Duodenal mucosa (tissue), 2 donors: ENCODE measurements at regions not wholly inside any gene's neighbourhood (a gene's known extent, or its start where the extent isn't known, plus 50 kb on each side); places are given as distances from the start of the nearest gene placed in this dataset.

Experiments
- H3K27ac ChIP-seq: one replicate; pipeline ENCODE4 v1.7.0; 2013; ENCODE audit warnings: low read depth, low read length
- H3K27me3 ChIP-seq, 2 donors: one replicate each; pipeline ENCODE4 v1.7.0; 2013; ENCODE audit warnings: low read length in 2 of 2, control low read depth in 1 of 2; ENCODE audit not compliant: insufficient read depth in 2 of 2, control insufficient read depth in 1 of 2
- H3K36me3 ChIP-seq, 2 donors: one replicate each; pipeline ENCODE4 v1.7.0; 2013; ENCODE audit warnings: low read length in 2 of 2, control low read depth in 1 of 2; ENCODE audit not compliant: insufficient read depth in 2 of 2, control insufficient read depth in 1 of 2
- H3K4me1 ChIP-seq, 2 donors: one replicate each; pipeline ENCODE4 v1.7.0; 2013; ENCODE audit warnings: low read length in 2 of 2, control low read depth in 1 of 2; ENCODE audit not compliant: insufficient read depth in 2 of 2, control insufficient read depth in 1 of 2
- H3K4me3 ChIP-seq, 2 donors: one replicate each; pipeline ENCODE4 v1.7.0; 2013; ENCODE audit warnings: low read length in 2 of 2, low read depth in 1 of 2
- H3K9ac ChIP-seq, 2 donors: one replicate each; pipeline ENCODE4 v1.7.0; 2013; ENCODE audit warnings: low read length in 2 of 2, low read depth in 1 of 2
- H3K9me3 ChIP-seq, 2 donors: one replicate each; pipeline ENCODE4 v1.7.0; 2013; ENCODE audit warnings: low read length in 2 of 2, control low read depth in 1 of 2; ENCODE audit not compliant: control insufficient read depth in 1 of 2

GRCh38 chr17:45677770-45678169 lies 106.3 kb upstream of the CRHR1 start:
- Histone ChIP-seq H3K9ac (no peak overlapping the region), H3K36me3 (no peaks in the 10 kb centered on the region), H3K27ac (no peak overlapping the region), H3K4me3 (no peak overlapping the region), H3K9me3 (peaks cover 0 to 4% of the 10 kb centered on the region in 2 donors), H3K4me1 (no peaks in the 10 kb centered on the region), H3K27me3 (peaks cover 0 to 3% of the 10 kb centered on the region in 2 donors)

GRCh38 chr17:45679426-45679825 lies 104.7 kb upstream of the CRHR1 start:
- Histone ChIP-seq H3K4me1 (no peaks in the 10 kb centered on the region), H3K27me3 (peaks cover 0 to 3% of the 10 kb centered on the region in 2 donors), H3K9me3 (peaks cover 0 to 4% of the 10 kb centered on the region in 2 donors), H3K4me3 (no peak overlapping the region), H3K36me3 (no peaks in the 10 kb centered on the region), H3K9ac (no peak overlapping the region), H3K27ac (no peak overlapping the region)

GRCh38 chr17:45680360-45680759 lies 103.8 kb upstream of the CRHR1 start:
- H3K36me3 ChIP-seq: no peaks in the 10 kb centered on the region
- peaks cover 0 to 3% of the 10 kb centered on the region in 2 donors for H3K27me3 ChIP-seq
- no peak overlapping the region for H3K9ac ChIP-seq
- peaks cover 0 to 4% of the 10 kb centered on the region in 2 donors for H3K9me3 ChIP-seq
- H3K4me1 ChIP-seq: no peaks in the 10 kb centered on the region
- H3K27ac ChIP-seq: no peak overlapping the region
- H3K4me3 ChIP-seq: no peak overlapping the region

- H3K9me3 ChIP-seq: no peaks in the 10 kb centered on the region
- no peak overlapping the region for H3K9ac ChIP-seq
- H3K36me3 ChIP-seq: no peaks in the 10 kb centered on the region
- no peaks in the 10 kb centered on the region for H3K4me1 ChIP-seq
- peaks cover 0 to 3% of the 10 kb centered on the region in 2 donors for H3K27me3 ChIP-seq
- H3K4me3 ChIP-seq: no peak overlapping the region
- H3K27ac ChIP-seq: no peak overlapping the region
These were observed 102.4 kb upstream of the CRHR1 start for GRCh38 chr17:45681706-45682105.

GRCh38 chr17:45686250-45686649 lies 97.9 kb upstream of the CRHR1 start:
- Histone ChIP-seq H3K27ac (no peak overlapping the region), H3K4me1 (no peaks in the 10 kb centered on the region), H3K27me3 (peaks cover 3 to 10% of the 10 kb centered on the region in 2 donors), H3K9ac (no peak overlapping the region), H3K36me3 (no peaks in the 10 kb centered on the region), H3K9me3 (no peaks in the 10 kb centered on the region), H3K4me3 (no peak overlapping the region)

GRCh38 chr17:45687594-45687993 lies 96.5 kb upstream of the CRHR1 start:
- H3K4me3 ChIP-seq: no peak overlapping the region
- peaks cover 5 to 11% of the 10 kb centered on the region in 2 donors for H3K27me3 ChIP-seq
- no peak overlapping the region for H3K9ac ChIP-seq
- H3K36me3 ChIP-seq: no peaks in the 10 kb centered on the region
- H3K4me1 ChIP-seq: no peaks in the 10 kb centered on the region
- no peak overlapping the region for H3K27ac ChIP-seq
- H3K9me3 ChIP-seq: no peaks in the 10 kb centered on the region

GRCh38 chr17:45688353-45688752 lies 95.8 kb upstream of the CRHR1 start:
- Histone ChIP-seq H3K36me3 (no peaks in the 10 kb centered on the region), H3K27me3 (peaks cover 7 to 11% of the 10 kb centered on the region in 2 donors), H3K27ac (no peak overlapping the region), H3K4me3 (no peak overlapping the region), H3K4me1 (no peaks in the 10 kb centered on the region), H3K9ac (no peak overlapping the region), H3K9me3 (no peaks in the 10 kb centered on the region)

- Histone ChIP-seq H3K9ac (no peak overlapping the region), H3K4me1 (no peaks in the 10 kb centered on the region), H3K27me3 (peaks cover 7 to 11% of the 10 kb centered on the region in 2 donors), H3K27ac (no peak overlapping the region), H3K9me3 (no peaks in the 10 kb centered on the region), H3K36me3 (no peaks in the 10 kb centered on the region), H3K4me3 (no peak overlapping the region)
These were observed 95.3 kb upstream of the CRHR1 start for GRCh38 chr17:45688820-45689219.

GRCh38 chr17:45689451-45689850 lies 94.7 kb upstream of the CRHR1 start:
- Histone ChIP-seq H3K4me3 (no peak overlapping the region), H3K27ac (no peak overlapping the region), H3K36me3 (no peaks in the 10 kb centered on the region), H3K27me3 (peaks cover 7 to 11% of the 10 kb centered on the region in 2 donors), H3K9me3 (no peaks in the 10 kb centered on the region), H3K9ac (no peak overlapping the region), H3K4me1 (no peaks in the 10 kb centered on the region)

- Histone ChIP-seq H3K27ac (no peak overlapping the region), H3K36me3 (no peaks in the 10 kb centered on the region), H3K4me3 (no peak overlapping the region), H3K9ac (no peak overlapping the region), H3K9me3 (no peaks in the 10 kb centered on the region), H3K4me1 (no peaks in the 10 kb centered on the region), H3K27me3 (peaks cover 7 to 11% of the 10 kb centered on the region in 2 donors)
These were observed 93.4 kb upstream of the CRHR1 start for GRCh38 chr17:45690625-45691275.
